WTC11 (cell line): ENCODE measurements at regions not wholly inside any gene's neighbourhood (a gene's known extent, or its start where the extent isn't known, plus 50 kb on each side); places are given as distances from the start of the nearest gene placed in this dataset.

Experiments used
- ATAC-seq: fragments of 200-7000 bp; cut with Tn5 transposase; 2 replicates; pipeline ENCODE4 v1.10.0; 2021; ENCODE audit warnings: mild to moderate bottlenecking, moderate library complexity
- CTCF ChIA-PET: fragments of 300-600 bp; sonication (Branson Sonifier 250); formaldehyde crosslinking; loops from one replicate; lab custom pipeline; 2021; ENCODE audit warnings: antibody characterized with exemption; lab: Charles Lee
- POLR2A ChIA-PET: fragments of 350-600 bp; sonication (Branson Sonifier 250); formaldehyde crosslinking; loops from one replicate; lab custom pipeline; 2021; ENCODE audit warnings: antibody characterized with exemption; lab: Charles Lee
- DNase-seq: peaks from one replicate; pipeline ENCODE4 v3.0.0; 2021; ENCODE audit warnings: low spot score
- H3K27ac Mint-ChIP-seq: 2 replicates; pipeline ENCODE4 v1.8.0; 2021; ENCODE audit warnings: mixed read lengths
- H3K27me3 Mint-ChIP-seq: 2 replicates; pipeline ENCODE4 v1.8.0; 2021; ENCODE audit warnings: low read depth, mild to moderate bottlenecking, moderate library complexity, mixed read lengths
- H3K36me3 Mint-ChIP-seq: 2 replicates; pipeline ENCODE4 v1.8.0; 2021; ENCODE audit warnings: mixed read lengths
- H3K4me1 Mint-ChIP-seq: 2 replicates; pipeline ENCODE4 v1.8.0; 2022; ENCODE audit warnings: mixed read lengths
- H3K4me3 Mint-ChIP-seq: 2 replicates; pipeline ENCODE4 v1.8.0; 2021; ENCODE audit warnings: mild to moderate bottlenecking, moderate library complexity, mixed read lengths
- H3K9me3 Mint-ChIP-seq: 2 replicates; pipeline ENCODE4 v1.8.0; 2021; ENCODE audit warnings: mixed read lengths
- CBFB ChIP-seq: sonication (generic); formaldehyde crosslinking; IDR thresholded peaks from 2 replicates; pipeline ENCODE4 v1.8.1; 2022; ENCODE audit warnings: mild to moderate bottlenecking, low read depth, missing genetic modification reagents
- CDX4 ChIP-seq: fragments of 250-450 bp; sonication (Bioruptor Pico); IDR thresholded peaks from 2 replicates; pipeline ENCODE4 v1.9.0; 2021; ENCODE audit warnings: moderate library complexity, mild to moderate bottlenecking, inconsistent platforms, borderline replicate concordance
- E2F4 ChIP-seq: sonication (generic); formaldehyde crosslinking; IDR thresholded peaks from 2 replicates; pipeline ENCODE4 v1.8.1; 2022; ENCODE audit warnings: low read depth, mild to moderate bottlenecking, moderate library complexity, missing genetic modification reagents, borderline replicate concordance
- E2F5 ChIP-seq: sonication (generic); formaldehyde crosslinking; IDR thresholded peaks from 2 replicates; pipeline ENCODE4 v1.8.1; 2022; ENCODE audit warnings: mild to moderate bottlenecking, moderate library complexity, missing genetic modification reagents
- GABPB1 ChIP-seq: sonication (generic); formaldehyde crosslinking; IDR thresholded peaks from 2 replicates; pipeline ENCODE4 v1.8.1; 2023; ENCODE audit warnings: mild to moderate bottlenecking, missing genetic modification reagents
- MXD4 ChIP-seq: fragments of 250-450 bp; sonication (Bioruptor Pico); IDR thresholded peaks from 2 replicates; pipeline ENCODE4 v1.8.0; 2021; ENCODE audit warnings: mild to moderate bottlenecking, moderate library complexity, borderline replicate concordance
- SMAD3 ChIP-seq: sonication (generic); formaldehyde crosslinking; IDR thresholded peaks from 2 replicates; pipeline ENCODE4 v1.8.0; 2022; ENCODE audit warnings: missing genetic modification reagents, mild to moderate bottlenecking, borderline replicate concordance
- ZNF219 ChIP-seq: sonication (generic); formaldehyde crosslinking; IDR thresholded peaks from 2 replicates; pipeline ENCODE4 v1.8.0; 2023; ENCODE audit warnings: missing genetic modification reagents, mild to moderate bottlenecking, borderline replicate concordance
- ZNF416 ChIP-seq: fragments of 250-450 bp; sonication (Bioruptor Pico); IDR thresholded peaks from 2 replicates; pipeline ENCODE4 v1.9.0; 2021; ENCODE audit warnings: mild to moderate bottlenecking, inconsistent platforms
- TF ChIP-seq, protein P1 (sequence below): sonication (generic); formaldehyde crosslinking; IDR thresholded peaks from 2 replicates; pipeline ENCODE4 v1.8.0; 2022; ENCODE audit warnings: missing genetic modification reagents
- TF ChIP-seq, protein P2 (sequence below): sonication (generic); formaldehyde crosslinking; conservative IDR thresholded peaks from 2 replicates; pipeline ENCODE4 v1.8.1; 2022; ENCODE audit warnings: mild to moderate bottlenecking, missing genetic modification reagents
- TF ChIP-seq, protein P3 (sequence below): fragments of 250-450 bp; sonication (Bioruptor Pico); IDR thresholded peaks from 2 replicates; pipeline ENCODE4 v1.8.0; 2021; ENCODE audit warnings: mild to moderate bottlenecking
- TF ChIP-seq, protein P4 (sequence below): sonication (generic); formaldehyde crosslinking; IDR thresholded peaks from 2 replicates; pipeline ENCODE4 v1.8.0; 2022; ENCODE audit warnings: mild to moderate bottlenecking, missing genetic modification reagents
- TF ChIP-seq, protein P5 (sequence below): sonication (generic); formaldehyde crosslinking; IDR thresholded peaks from 2 replicates; pipeline ENCODE4 v1.8.1; 2023; ENCODE audit warnings: mild to moderate bottlenecking, missing genetic modification reagents, borderline replicate concordance
- TF ChIP-seq, protein P6 (sequence below): fragments of 200-600 bp; IDR thresholded peaks from 2 replicates; pipeline ENCODE4 v1.8.0; 2022; ENCODE audit warnings: antibody characterized with exemption
- TF ChIP-seq, protein P7 (sequence below): sonication (generic); formaldehyde crosslinking; IDR thresholded peaks from 2 replicates; pipeline ENCODE4 v1.8.1; 2022; ENCODE audit warnings: missing genetic modification reagents, borderline replicate concordance

DNA sequence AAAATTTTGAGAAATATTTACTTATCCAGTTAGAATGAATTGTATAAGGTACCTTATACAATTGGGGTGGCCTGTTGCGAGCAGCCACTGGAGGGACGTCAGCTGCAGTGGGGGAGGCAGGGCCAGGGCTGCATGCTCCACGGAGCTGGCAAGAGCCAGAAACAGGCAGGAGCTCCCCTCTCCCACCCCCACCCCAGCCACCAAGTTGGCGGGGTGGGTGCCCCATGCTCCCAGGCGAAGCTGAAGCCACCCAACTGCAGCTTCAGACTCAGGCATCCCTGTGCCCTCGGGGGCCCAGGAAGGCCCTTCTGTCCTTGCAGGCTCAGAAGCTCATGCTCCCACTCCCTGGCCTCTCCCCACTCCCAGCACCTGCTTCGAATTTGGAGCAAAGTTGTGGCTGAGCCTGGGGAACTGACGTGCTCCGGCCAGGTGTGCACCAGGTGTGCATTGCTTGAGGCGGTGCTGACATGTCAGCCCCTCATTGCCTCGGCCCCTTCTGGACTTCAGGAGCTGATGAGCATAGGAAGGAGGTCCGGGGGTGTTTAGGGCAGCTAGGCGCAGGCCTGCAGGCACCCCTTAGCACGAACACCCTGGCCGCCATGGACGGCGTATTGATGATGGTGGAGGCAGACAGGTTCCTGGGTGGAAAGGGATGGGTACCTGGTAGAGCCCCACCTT, 743.8 kb upstream of the GBE1 start (continued):
- TF ChIP-seq, protein P1, sequence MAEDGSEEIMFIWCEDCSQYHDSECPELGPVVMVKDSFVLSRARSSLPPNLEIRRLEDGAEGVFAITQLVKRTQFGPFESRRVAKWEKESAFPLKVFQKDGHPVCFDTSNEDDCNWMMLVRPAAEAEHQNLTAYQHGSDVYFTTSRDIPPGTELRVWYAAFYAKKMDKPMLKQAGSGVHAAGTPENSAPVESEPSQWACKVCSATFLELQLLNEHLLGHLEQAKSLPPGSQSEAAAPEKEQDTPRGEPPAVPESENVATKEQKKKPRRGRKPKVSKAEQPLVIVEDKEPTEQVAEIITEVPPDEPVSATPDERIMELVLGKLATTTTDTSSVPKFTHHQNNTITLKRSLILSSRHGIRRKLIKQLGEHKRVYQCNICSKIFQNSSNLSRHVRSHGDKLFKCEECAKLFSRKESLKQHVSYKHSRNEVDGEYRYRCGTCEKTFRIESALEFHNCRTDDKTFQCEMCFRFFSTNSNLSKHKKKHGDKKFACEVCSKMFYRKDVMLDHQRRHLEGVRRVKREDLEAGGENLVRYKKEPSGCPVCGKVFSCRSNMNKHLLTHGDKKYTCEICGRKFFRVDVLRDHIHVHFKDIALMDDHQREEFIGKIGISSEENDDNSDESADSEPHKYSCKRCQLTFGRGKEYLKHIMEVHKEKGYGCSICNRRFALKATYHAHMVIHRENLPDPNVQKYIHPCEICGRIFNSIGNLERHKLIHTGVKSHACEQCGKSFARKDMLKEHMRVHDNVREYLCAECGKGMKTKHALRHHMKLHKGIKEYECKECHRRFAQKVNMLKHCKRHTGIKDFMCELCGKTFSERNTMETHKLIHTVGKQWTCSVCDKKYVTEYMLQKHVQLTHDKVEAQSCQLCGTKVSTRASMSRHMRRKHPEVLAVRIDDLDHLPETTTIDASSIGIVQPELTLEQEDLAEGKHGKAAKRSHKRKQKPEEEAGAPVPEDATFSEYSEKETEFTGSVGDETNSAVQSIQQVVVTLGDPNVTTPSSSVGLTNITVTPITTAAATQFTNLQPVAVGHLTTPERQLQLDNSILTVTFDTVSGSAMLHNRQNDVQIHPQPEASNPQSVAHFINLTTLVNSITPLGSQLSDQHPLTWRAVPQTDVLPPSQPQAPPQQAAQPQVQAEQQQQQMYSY: no peak
- TF ChIP-seq, protein P2, sequence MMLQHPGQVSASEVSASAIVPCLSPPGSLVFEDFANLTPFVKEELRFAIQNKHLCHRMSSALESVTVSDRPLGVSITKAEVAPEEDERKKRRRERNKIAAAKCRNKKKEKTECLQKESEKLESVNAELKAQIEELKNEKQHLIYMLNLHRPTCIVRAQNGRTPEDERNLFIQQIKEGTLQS (CRISPR knock-in tag): no peak
- TF ChIP-seq GABPB1 (CRISPR knock-in tag) (no peak), E2F4 (CRISPR knock-in tag) (no peak), MXD4 (CRISPR knock-in tag) (no peak), CDX4 (CRISPR knock-in tag) (no peak), ZNF219 (no peak)
- TF ChIP-seq, protein P3, sequence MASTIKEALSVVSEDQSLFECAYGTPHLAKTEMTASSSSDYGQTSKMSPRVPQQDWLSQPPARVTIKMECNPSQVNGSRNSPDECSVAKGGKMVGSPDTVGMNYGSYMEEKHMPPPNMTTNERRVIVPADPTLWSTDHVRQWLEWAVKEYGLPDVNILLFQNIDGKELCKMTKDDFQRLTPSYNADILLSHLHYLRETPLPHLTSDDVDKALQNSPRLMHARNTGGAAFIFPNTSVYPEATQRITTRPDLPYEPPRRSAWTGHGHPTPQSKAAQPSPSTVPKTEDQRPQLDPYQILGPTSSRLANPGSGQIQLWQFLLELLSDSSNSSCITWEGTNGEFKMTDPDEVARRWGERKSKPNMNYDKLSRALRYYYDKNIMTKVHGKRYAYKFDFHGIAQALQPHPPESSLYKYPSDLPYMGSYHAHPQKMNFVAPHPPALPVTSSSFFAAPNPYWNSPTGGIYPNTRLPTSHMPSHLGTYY (CRISPR knock-in tag): no peak

GRCh38 chr3:82498186-82498585, 736.7 kb upstream of the GBE1 start:
- H3K27me3 Mint-ChIP-seq: no peaks in the 10 kb centered on the region
- H3K27ac Mint-ChIP-seq: no peak overlapping the region
- ATAC-seq (no peak), DNase-seq (no peak)
- no peak overlapping the region for H3K4me3 Mint-ChIP-seq
- no peaks in the 10 kb centered on the region for H3K36me3 Mint-ChIP-seq
- POLR2A ChIA-PET: no interaction called here
- CTCF ChIA-PET: no interaction called here
- peaks cover 11% of the 10 kb centered on the region for H3K4me1 Mint-ChIP-seq
- no peaks in the 10 kb centered on the region for H3K9me3 Mint-ChIP-seq
- TF ChIP-seq, protein P4, sequence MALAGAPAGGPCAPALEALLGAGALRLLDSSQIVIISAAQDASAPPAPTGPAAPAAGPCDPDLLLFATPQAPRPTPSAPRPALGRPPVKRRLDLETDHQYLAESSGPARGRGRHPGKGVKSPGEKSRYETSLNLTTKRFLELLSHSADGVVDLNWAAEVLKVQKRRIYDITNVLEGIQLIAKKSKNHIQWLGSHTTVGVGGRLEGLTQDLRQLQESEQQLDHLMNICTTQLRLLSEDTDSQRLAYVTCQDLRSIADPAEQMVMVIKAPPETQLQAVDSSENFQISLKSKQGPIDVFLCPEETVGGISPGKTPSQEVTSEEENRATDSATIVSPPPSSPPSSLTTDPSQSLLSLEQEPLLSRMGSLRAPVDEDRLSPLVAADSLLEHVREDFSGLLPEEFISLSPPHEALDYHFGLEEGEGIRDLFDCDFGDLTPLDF (CRISPR knock-in tag): no peak
- TF ChIP-seq, protein P5, sequence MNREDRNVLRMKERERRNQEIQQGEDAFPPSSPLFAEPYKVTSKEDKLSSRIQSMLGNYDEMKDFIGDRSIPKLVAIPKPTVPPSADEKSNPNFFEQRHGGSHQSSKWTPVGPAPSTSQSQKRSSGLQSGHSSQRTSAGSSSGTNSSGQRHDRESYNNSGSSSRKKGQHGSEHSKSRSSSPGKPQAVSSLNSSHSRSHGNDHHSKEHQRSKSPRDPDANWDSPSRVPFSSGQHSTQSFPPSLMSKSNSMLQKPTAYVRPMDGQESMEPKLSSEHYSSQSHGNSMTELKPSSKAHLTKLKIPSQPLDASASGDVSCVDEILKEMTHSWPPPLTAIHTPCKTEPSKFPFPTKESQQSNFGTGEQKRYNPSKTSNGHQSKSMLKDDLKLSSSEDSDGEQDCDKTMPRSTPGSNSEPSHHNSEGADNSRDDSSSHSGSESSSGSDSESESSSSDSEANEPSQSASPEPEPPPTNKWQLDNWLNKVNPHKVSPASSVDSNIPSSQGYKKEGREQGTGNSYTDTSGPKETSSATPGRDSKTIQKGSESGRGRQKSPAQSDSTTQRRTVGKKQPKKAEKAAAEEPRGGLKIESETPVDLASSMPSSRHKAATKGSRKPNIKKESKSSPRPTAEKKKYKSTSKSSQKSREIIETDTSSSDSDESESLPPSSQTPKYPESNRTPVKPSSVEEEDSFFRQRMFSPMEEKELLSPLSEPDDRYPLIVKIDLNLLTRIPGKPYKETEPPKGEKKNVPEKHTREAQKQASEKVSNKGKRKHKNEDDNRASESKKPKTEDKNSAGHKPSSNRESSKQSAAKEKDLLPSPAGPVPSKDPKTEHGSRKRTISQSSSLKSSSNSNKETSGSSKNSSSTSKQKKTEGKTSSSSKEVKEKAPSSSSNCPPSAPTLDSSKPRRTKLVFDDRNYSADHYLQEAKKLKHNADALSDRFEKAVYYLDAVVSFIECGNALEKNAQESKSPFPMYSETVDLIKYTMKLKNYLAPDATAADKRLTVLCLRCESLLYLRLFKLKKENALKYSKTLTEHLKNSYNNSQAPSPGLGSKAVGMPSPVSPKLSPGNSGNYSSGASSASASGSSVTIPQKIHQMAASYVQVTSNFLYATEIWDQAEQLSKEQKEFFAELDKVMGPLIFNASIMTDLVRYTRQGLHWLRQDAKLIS: no peak
- no peak for TF ChIP-seq SMAD3 (CRISPR knock-in tag)
- no peak for TF ChIP-seq CBFB (CRISPR knock-in tag)
- TF ChIP-seq, protein P6, sequence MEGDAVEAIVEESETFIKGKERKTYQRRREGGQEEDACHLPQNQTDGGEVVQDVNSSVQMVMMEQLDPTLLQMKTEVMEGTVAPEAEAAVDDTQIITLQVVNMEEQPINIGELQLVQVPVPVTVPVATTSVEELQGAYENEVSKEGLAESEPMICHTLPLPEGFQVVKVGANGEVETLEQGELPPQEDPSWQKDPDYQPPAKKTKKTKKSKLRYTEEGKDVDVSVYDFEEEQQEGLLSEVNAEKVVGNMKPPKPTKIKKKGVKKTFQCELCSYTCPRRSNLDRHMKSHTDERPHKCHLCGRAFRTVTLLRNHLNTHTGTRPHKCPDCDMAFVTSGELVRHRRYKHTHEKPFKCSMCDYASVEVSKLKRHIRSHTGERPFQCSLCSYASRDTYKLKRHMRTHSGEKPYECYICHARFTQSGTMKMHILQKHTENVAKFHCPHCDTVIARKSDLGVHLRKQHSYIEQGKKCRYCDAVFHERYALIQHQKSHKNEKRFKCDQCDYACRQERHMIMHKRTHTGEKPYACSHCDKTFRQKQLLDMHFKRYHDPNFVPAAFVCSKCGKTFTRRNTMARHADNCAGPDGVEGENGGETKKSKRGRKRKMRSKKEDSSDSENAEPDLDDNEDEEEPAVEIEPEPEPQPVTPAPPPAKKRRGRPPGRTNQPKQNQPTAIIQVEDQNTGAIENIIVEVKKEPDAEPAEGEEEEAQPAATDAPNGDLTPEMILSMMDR: no peak
- no peak for TF ChIP-seq ZNF416
- TF ChIP-seq, protein P7, sequence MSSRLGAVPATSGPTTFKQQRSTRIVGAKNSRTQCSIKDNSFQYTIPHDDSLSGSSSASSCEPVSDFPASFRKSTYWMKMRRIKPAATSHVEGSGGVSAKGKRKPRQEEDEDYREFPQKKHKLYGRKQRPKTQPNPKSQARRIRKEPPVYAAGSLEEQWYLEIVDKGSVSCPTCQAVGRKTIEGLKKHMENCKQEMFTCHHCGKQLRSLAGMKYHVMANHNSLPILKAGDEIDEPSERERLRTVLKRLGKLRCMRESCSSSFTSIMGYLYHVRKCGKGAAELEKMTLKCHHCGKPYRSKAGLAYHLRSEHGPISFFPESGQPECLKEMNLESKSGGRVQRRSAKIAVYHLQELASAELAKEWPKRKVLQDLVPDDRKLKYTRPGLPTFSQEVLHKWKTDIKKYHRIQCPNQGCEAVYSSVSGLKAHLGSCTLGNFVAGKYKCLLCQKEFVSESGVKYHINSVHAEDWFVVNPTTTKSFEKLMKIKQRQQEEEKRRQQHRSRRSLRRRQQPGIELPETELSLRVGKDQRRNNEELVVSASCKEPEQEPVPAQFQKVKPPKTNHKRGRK (CRISPR knock-in tag): no peak
- TF ChIP-seq E2F5 (CRISPR knock-in tag): no peak
